ENCODE measurements at regions not wholly inside any gene's neighbourhood (a gene's known extent, or its start where the extent isn't known, plus 50 kb on each side); places are given as distances from the start of the nearest gene placed in this dataset.

DNA sequence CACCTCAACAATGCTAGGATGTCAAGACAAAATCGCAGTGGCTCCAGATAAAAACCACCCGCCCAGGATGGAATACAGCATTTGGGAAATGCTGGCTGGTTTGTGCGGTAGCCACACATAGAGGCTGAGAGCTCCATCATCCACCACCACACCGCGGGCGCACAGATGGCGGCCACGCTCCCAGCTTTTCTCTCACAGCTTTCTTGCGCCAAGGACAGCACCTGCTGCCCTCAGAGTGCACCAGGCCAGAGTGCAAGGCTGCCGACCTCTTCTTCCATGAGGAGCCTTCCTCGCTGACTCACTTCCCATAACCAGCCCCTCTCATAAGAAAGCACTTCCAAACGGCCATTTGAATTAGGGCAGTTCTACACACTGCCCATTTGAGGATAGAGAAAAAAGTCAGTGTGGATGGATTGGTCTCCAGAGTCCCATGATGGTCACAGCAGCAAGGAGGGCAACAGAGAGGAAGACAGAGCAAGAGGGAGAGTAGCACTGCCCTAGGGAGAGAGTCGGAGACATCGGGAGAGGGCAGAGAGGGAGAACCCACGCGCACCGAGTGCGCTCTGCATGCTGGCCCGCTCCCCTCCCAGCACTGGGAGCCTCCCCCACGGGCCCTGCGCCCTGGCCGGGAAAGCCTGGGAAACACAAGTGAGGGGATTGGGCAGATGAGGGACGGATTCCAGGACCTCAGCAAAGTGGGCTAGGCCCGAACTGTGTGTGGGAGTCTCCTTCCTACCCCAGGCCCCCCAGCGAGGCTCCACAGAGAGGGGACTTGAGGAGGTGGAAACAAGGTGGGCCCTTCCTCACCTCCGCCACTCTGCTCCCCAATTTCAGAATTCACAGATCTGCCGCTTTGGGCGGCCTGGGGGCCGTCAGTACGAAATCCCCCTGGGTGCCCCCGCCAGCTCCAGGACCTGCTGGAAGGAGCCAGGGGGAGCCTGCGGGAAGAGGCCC is 156.9 kb downstream of the USP12 start:
- DNase-seq = no peak

DNA sequence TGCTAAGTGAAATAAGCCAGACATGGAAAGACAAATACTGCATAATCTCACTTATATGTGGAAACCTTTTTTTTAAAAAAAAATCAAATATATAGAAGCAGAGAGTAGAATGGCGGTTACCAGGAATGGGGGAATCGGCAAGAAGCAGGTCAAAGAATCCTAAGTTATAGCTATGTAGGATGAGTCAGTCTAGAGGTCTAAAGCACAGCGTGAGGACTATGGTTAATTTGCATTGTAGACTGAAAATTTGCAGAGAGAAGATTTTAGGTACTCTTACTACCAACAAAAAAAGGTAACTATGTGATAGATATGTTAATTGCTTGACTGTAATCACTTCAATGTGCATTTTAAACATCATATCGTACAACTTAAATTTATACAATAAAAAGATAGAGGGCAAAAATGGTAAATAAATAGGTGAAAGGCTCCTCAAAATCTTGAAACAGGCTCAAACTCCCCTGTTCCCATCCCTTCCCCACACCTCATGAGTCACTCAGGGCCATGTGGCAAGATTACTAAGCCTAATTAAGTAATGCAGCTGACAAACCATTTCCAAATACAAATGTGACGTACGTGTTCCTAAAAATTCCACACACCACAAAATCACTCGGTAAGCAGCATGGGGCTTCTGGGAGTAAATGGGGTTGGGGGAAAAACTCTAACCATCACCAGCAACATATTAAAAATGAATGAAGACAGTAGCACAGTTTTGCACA is 159.0 kb downstream of the USP12 start:
- no peak for DNase-seq

- DNase-seq = no peak
These were observed 159.9 kb downstream of the USP12 start for GRCh38 chr13:27011661-27012060.

- DNase-seq = no peak
These were observed 162.9 kb downstream of the USP12 start for GRCh38 chr13:27008733-27009132.

GRCh38 chr13:27007166-27007565 is 164.4 kb downstream of the USP12 start:
- no peak for DNase-seq

GRCh38 chr13:27006519-27007161 is 165.0 kb downstream of the USP12 start:
- DNase-seq = no peak

GRCh38 chr13:27005976-27006518 is 165.6 kb downstream of the USP12 start:
- no peak for DNase-seq

- no peak for DNase-seq
These were observed 166.1 kb downstream of the USP12 start for GRCh38 chr13:27005556-27005955.

- no peak for DNase-seq
These were observed 166.7 kb downstream of the USP12 start for GRCh38 chr13:27004866-27005265.

DNA sequence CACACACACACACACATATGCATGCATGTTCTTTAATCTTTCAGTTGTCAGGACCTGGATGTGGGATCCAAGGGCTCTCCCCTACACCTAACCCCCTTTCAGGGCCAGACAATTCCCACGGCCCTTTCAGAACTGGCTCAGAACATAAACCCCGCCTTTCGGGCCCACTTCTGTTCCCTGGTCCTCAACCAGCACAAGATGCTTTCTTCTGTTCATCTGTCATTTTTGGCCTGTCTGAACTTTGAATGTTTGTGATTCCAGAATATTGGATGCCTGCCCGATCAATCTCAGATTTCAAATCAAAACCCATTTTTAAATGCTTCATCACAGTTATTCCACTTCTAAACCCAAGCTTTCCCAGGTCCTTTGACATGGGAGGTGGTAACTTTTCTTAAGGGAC is 167.3 kb downstream of the USP12 start:
- DNase-seq = no peak

- DNase-seq = no peak
These were observed 169.9 kb downstream of the USP12 start for GRCh38 chr13:27001705-27002104.

GRCh38 chr13:27000686-27001085 is 170.9 kb downstream of the USP12 start:
- DNase-seq = no peak

DNA sequence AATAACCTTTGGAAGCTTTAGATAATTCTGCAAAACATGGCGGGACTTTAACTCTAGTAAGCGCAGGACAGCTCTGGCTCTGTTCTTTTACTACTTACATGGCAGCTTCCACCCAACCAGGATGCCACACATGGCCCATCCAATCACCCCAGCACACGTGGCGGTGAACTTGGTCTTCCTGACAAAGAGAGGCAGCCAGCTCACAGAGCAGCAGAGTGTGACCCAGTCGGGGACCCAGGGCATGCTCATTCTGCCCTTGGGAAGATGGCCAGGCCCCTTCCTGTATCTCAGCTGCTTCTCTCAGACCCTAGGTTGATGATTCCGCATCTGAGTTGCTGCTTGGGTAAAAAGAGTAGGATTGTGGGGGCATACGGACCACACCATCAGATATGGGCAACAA is 172.1 kb downstream of the USP12 start:
- DNase-seq = no peak

GRCh38 chr13:26998292-26998691 is 173.3 kb downstream of the USP12 start:
- no peak for DNase-seq

GRCh38 chr13:26996965-26997752 is 174.5 kb downstream of the USP12 start:
- no peak for DNase-seq

DNA sequence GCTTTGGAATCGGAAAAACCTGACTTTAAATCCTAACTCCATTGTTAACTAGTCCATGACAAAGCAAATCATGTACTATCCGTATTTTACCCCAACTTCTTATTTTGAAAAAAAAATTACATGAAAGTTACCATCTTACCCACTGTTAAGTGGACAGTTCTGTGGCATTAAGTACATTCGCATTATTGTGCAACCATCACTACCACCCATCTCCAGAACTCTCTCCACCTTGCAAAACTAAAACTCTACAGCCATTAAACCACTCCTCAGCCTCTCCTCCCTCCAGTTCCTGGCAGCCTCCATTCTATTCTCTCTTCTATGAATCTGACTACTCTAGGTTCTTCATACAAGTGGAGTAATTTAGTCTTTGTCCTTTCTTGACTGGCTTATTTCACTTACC is 176.5 kb downstream of the USP12 start:
- DNase-seq = no peak

- no peak for DNase-seq
These were observed 177.8 kb downstream of the USP12 start for GRCh38 chr13:26993780-26994179.

DNA sequence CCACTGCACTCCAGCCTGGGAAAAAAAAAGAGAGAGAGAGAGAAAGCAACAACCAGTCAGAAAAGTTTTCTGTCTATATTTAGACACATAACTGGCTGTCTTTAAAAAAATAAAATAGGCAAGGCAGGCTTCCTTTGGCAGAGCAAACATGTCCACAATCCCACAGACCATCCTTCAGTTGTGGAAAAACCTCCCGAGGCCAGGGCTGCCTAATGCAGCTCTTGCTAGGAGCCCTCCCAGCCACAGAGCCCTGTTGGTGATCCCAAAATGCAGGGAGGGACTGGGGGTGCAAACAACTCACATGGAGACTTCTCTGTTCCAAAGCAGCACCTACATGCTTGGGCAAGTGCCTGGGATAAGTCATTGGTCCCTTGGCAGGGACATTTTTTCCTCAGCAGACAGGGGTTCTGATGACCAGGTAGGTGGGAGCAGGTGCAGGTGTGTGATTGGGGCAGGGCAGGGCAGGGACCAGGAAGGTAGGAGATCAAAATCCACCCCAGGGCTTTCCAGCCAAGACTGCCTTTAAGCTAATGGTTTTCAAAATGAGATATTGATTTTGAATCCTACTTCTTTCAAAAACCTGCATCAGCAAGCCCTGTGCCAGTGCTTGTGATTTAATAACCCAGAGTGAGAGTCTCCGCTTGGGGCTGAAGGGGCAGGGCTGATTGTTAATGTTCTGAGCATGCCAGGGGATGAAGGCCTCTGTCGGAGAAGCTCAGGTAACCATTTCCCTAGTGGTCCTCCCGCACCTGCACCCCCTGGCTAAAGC is 178.5 kb downstream of the USP12 start:
- no peak for DNase-seq

DNA sequence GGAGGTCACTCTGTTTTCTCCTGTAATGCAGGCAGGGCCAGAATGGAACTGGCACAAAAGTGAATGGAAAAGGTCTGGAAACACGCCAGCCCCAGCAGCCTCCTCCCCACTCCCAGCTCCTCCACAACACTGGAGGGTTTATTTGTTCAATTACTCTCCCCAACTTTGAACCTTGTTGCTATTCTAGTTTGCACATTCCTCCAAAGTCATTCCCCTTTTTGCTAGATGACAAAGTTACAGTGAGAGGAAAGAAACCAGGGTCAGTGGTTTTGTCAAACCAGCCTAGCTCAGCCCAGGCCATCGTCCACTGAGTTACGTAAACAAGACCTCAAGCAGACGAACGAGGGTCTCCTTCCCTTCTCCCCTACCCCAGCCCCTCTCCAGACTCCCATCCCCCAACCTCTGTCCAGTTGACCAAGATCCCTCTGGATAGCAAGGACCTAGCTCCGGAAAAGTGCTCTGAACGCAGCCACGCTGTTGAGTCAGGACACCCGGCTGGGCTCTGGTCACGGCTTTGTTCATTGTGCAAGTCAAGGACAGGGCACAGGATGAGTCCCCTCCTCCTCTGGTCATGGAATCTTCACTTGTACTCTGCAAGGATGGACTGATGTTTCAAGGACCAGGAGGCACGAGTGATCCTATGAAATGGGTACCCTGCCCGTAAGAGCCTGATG is 180.0 kb downstream of the USP12 start:
- DNase-seq = no peak

- DNase-seq = no peak
These were observed 181.5 kb downstream of the USP12 start for GRCh38 chr13:26989957-26990713.
